PC-9 (cell line): ENCODE measurements at regions not wholly inside any gene's neighbourhood (a gene's known extent, or its start where the extent isn't known, plus 50 kb on each side); places are given as distances from the start of the nearest gene placed in this dataset.

Source experiments
- BruUV-seq: library from RNA; stranded (reverse); fragments of 400-500 nt; replicated peaks from 2 replicates; lab custom pipeline; 2021; lab: Mats Ljungman, UMichigan
- CTCF ChIA-PET: fragments of 300-600 bp; sonication (Branson Sonifier 250); formaldehyde crosslinking; loops from one replicate; lab custom pipeline; 2022; ENCODE audit warnings: antibody characterized with exemption; lab: Charles Lee
- POLR2A ChIA-PET: fragments of 300-600 bp; sonication (Branson Sonifier 250); formaldehyde crosslinking; loops from one replicate; lab custom pipeline; 2022; ENCODE audit warnings: antibody characterized with exemption; ENCODE audit not compliant: unreplicated experiment; lab: Charles Lee
- DNase-seq, 2 experiments: peaks; one replicate each; pipeline versions ENCODE4 v3.0.0 to v3.0.0-alpha.2; 2015 to 2022; ENCODE audit warnings: mixed read lengths in 1 of 2
- H2AFZ ChIP-seq: fragments of 200-600 bp; sonication (generic); 2 replicates; pipeline ENCODE4 v1.8.1; 2017; ENCODE audit warnings: antibody characterized with exemption
- H3F3A ChIP-seq: fragments of 200-600 bp; sonication (generic); 2 replicates; pipeline ENCODE4 v1.8.1; 2017; ENCODE audit warnings: antibody characterized with exemption, mild to moderate bottlenecking, low read depth; ENCODE audit not compliant: insufficient read depth
- H3K27ac ChIP-seq: fragments of 200-600 bp; sonication (generic); 2 replicates; pipeline ENCODE4 v1.6.1; 2016; ENCODE audit warnings: mixed run types
- H3K27me3 ChIP-seq: fragments of 200-600 bp; sonication (generic); 2 replicates; pipeline ENCODE4 v1.6.1; 2016; ENCODE audit warnings: low read depth, mixed run types; ENCODE audit not compliant: insufficient read depth
- H3K36me3 ChIP-seq: fragments of 200-600 bp; sonication (generic); 2 replicates; pipeline ENCODE4 v1.6.1; 2016; ENCODE audit warnings: low read depth, mixed run types
- H3K4me1 ChIP-seq: fragments of 200-600 bp; sonication (generic); replicated peaks from 2 replicates; pipeline ENCODE4 v1.6.1; 2016; ENCODE audit warnings: mixed run types; ENCODE audit not compliant: insufficient read depth
- H3K4me2 ChIP-seq: fragments of 200-600 bp; sonication (generic); 2 replicates; pipeline ENCODE4 v1.6.1; 2017; ENCODE audit warnings: mixed run types
- H3K4me3 ChIP-seq: fragments of 200-600 bp; sonication (generic); 2 replicates; pipeline ENCODE4 v1.6.1; 2016; ENCODE audit warnings: mixed run types
- H3K79me2 ChIP-seq: fragments of 200-600 bp; sonication (generic); 2 replicates; pipeline ENCODE4 v1.6.1; 2017; ENCODE audit warnings: low read depth, mixed run types
- H3K9me2 ChIP-seq: fragments of 200-600 bp; sonication (generic); 2 replicates; pipeline ENCODE4 v1.8.1; 2017; ENCODE audit warnings: mild to moderate bottlenecking; ENCODE audit not compliant: insufficient read depth
- H3K9me3 ChIP-seq: fragments of 200-600 bp; sonication (generic); 2 replicates; pipeline ENCODE4 v1.8.1; 2016; ENCODE audit warnings: low read depth; ENCODE audit not compliant: insufficient read depth
- H4K20me1 ChIP-seq: fragments of 200-600 bp; sonication (generic); 2 replicates; pipeline ENCODE4 v1.8.1; 2017; ENCODE audit not compliant: insufficient read depth
- EZH2 ChIP-seq: fragments of 200-600 bp; sonication (generic); IDR thresholded peaks from 2 replicates; pipeline ENCODE4 v1.8.0; 2017; ENCODE audit warnings: antibody characterized with exemption, low read depth
- intact Hi-C: fragments of 100-400 bp; cut with micrococcal nuclease; formaldehyde crosslinking; loops from one replicate; pipeline ENCODE4 v1.10.0; 2022; ENCODE audit not compliant: unreplicated experiment
- TF ChIP-seq, protein P1 (sequence below): fragments of 200-600 bp; sonication (generic); conservative IDR thresholded peaks from 2 replicates; pipeline ENCODE4 v1.6.1; 2017; ENCODE audit warnings: mixed run types, antibody characterized with exemption, mild to moderate bottlenecking, moderate library complexity

DNA sequence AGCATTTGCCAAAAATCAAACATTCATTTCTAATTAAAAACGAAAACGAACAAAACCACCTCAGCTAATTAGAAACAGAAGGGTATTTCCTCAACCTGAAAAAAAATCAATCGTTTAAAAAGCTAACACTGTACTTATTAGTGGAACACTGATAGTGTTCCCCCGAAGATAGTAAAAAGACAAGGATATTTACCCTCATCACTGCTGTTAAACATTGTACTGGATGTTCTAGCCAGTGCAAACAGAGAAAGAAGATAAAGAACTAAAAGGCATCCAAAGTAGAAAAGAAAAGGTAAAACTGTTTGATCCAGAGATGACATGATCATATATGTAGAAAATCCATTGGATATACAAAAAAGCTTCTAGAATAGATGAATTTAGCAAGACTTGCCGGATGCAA lies 508.3 kb downstream of the DMRTA1 start:
- H3F3A ChIP-seq: no peaks in the 10 kb centered on the region
- ChIA-PET CTCF (no interaction called here), POLR2A (no interaction called here)
- H3K27me3 ChIP-seq: no peaks in the 10 kb centered on the region
- H2AFZ ChIP-seq: no peak overlapping the region
- BruUV-seq: no TSS peak
- TF ChIP-seq, protein P1, sequence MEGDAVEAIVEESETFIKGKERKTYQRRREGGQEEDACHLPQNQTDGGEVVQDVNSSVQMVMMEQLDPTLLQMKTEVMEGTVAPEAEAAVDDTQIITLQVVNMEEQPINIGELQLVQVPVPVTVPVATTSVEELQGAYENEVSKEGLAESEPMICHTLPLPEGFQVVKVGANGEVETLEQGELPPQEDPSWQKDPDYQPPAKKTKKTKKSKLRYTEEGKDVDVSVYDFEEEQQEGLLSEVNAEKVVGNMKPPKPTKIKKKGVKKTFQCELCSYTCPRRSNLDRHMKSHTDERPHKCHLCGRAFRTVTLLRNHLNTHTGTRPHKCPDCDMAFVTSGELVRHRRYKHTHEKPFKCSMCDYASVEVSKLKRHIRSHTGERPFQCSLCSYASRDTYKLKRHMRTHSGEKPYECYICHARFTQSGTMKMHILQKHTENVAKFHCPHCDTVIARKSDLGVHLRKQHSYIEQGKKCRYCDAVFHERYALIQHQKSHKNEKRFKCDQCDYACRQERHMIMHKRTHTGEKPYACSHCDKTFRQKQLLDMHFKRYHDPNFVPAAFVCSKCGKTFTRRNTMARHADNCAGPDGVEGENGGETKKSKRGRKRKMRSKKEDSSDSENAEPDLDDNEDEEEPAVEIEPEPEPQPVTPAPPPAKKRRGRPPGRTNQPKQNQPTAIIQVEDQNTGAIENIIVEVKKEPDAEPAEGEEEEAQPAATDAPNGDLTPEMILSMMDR: no peak
- no peak for TF ChIP-seq EZH2
- H3K9me2 ChIP-seq: no peaks in the 10 kb centered on the region; the same call in 1 of the 2 replicates
- DNase-seq: no peak
- intact Hi-C loops: no loop called here
- H4K20me1 ChIP-seq: no peaks in the 10 kb centered on the region; the same call in 1 of the 2 replicates
- no peak overlapping the region for H3K27ac ChIP-seq
- no peaks in the 10 kb centered on the region for H3K79me2 ChIP-seq
- no peak overlapping the region for H3K4me2 ChIP-seq
- no peaks in the 10 kb centered on the region for H3K4me1 ChIP-seq
- H3K36me3 ChIP-seq: no peaks in the 10 kb centered on the region
- no peak overlapping the region for H3K4me3 ChIP-seq
- H3K9me3 ChIP-seq: no peaks in the 10 kb centered on the region

DNA sequence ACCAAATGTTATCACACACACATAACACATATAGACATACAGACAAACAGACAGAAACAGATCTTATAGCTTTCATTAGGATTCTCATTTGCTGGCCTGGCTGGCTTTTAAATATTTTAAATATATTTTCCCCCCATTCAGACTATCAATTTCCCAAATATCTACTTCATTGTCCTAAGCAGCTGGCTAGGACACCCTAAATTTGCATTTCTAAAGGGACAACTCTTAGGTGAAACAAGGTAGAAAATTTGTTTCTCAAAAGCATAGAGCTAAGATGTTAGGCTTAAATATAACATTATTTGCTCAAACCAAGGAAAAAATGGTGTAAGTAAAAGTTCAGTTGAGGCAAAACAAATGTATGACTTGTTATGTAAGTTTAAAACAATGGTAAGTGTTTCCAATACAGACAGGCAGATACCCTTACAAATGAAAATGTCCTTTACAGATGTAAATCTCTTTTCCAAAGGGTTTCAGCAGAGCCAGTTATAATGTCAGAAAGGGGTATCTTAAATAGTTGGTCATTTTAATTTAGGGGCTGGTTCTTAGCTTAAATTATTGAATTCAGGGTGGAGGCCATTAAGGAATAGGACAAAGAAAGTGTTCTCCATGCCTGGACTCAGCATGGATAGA lies 522.8 kb downstream of the DMRTA1 start:
- Histone ChIP-seq H3K36me3 (no peaks in the 10 kb centered on the region), H3K9me3 (no peaks in the 10 kb centered on the region), H3K27me3 (no peaks in the 10 kb centered on the region), H3K9me2 (no peaks in the 10 kb centered on the region), H3K4me1 (no peaks in the 10 kb centered on the region), H2AFZ (no peak overlapping the region), H3F3A (no peaks in the 10 kb centered on the region), H3K79me2 (no peaks in the 10 kb centered on the region), H4K20me1 (no peaks in the 10 kb centered on the region), H3K4me2 (no peak overlapping the region), H3K27ac (no peak overlapping the region), H3K4me3 (no peak overlapping the region)
- intact Hi-C loops: no loop called here
- BruUV-seq: no TSS peak
- DNase-seq: no peak
- ChIA-PET CTCF (no interaction called here), POLR2A (no interaction called here)
- no peak for TF ChIP-seq EZH2
- TF ChIP-seq, protein P1: no peak

DNA sequence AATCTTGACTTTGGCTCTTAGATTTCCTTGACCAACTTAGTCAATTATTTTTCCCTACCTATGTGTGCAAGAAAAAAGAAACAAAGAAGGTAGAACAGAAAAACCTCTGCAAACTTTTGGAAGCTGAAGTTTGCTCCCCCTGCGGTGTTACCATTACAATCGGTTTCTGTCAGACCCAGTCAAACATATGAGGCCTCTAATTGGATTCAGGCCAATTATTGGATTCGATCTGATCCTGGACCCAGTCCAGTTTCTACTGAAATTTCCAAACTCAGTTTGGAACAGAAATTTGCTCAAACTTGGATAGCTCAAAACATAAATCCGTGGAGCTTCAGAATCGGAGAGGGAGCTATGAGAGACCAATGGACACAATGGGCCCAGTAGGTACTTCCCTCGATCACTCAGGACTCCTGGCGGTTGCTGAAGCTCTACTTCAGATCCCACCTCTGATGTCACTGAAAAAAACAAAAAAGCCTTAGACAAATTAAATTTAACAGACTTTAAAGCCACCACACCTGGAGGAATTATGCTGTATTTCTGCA lies 523.9 kb downstream of the DMRTA1 start:
- no peaks in the 10 kb centered on the region for H3F3A ChIP-seq
- H2AFZ ChIP-seq: no peak overlapping the region
- H3K36me3 ChIP-seq: no peaks in the 10 kb centered on the region
- no peaks in the 10 kb centered on the region for H3K4me1 ChIP-seq
- H3K9me2 ChIP-seq: no peaks in the 10 kb centered on the region
- no peak overlapping the region for H3K4me2 ChIP-seq
- TF ChIP-seq, protein P1: no peak
- no peak for TF ChIP-seq EZH2
- POLR2A ChIA-PET: no interaction called here
- no TSS peak for BruUV-seq
- no peaks in the 10 kb centered on the region for H3K27me3 ChIP-seq
- no peaks in the 10 kb centered on the region for H3K9me3 ChIP-seq
- CTCF ChIA-PET: no interaction called here
- no peak overlapping the region for H3K27ac ChIP-seq
- intact Hi-C loops: no loop called here
- no peak for DNase-seq
- no peak overlapping the region for H3K4me3 ChIP-seq
- no peaks in the 10 kb centered on the region for H4K20me1 ChIP-seq
- H3K79me2 ChIP-seq: no peaks in the 10 kb centered on the region
